A673 (cell line): ENCODE measurements at regions not wholly inside any gene's neighbourhood (a gene's known extent, or its start where the extent isn't known, plus 50 kb on each side); places are given as distances from the start of the nearest gene placed in this dataset.

Experiments used
- CTCF ChIP-seq: fragments of 300-800, 200-600 bp; sonication (generic); conservative IDR thresholded peaks from 2 replicates; pipeline ENCODE4 v1.5.1; 2017; ENCODE audit warnings: low read depth, mild to moderate bottlenecking, antibody characterized with exemption, low read length, moderate library complexity, mixed read lengths
- EZH2 ChIP-seq: fragments of 200-600 bp; sonication (generic); IDR thresholded peaks from 2 replicates; pipeline ENCODE4 v1.6.1; 2017; ENCODE audit warnings: borderline replicate concordance, low read depth, mild to moderate bottlenecking, mixed read lengths, antibody characterized with exemption, low read length; ENCODE audit not compliant: poor library complexity, severe bottlenecking

GRCh38 chr14:100468557-100468956 is 118.7 kb downstream of the BEGAIN start:
- TF ChIP-seq CTCF, result no peak
- TF ChIP-seq EZH2, result no peak
